ENCODE measurements at regions not wholly inside any gene's neighbourhood (a gene's known extent, or its start where the extent isn't known, plus 50 kb on each side); places are given as distances from the start of the nearest gene placed in this dataset.
A peak's percentile ranks its signal among the peaks of the same experiment; 100 is the strongest.

- H3K27ac Mint-ChIP-seq, result peak overlapping the region in 2 of 3 donors; percentile 38 to 60
- ATAC-seq (ENCODE audit: low read depth in 2 of 2), result no peak
These were observed 68.4 kb upstream of the ATP5PO start for GRCh38 chr21:33984021-33984481.

GRCh38 chr21:33981391-33982101, 65.9 kb upstream of the ATP5PO start:
- peak overlapping the region in 1 of 3 donors; percentile 50 for H3K27ac Mint-ChIP-seq
- Histone ChIP-seq H3K4me1 (ENCODE audit: control insufficient read depth, insufficient read depth, low read length, poor library complexity, severe bottlenecking) (peaks cover 13% of the 10 kb centered on the region), H3K36me3 (ENCODE audit: control insufficient read depth, insufficient read depth, low read length) (no peaks in the 10 kb centered on the region), H3K27me3 (ENCODE audit: control insufficient read depth, insufficient read depth, low read length) (no peaks in the 10 kb centered on the region), H3K27ac (ENCODE audit: insufficient read depth, low read length, poor library complexity, severe bottlenecking) (no peak overlapping the region), H3K4me3 (ENCODE audit: low read depth, low read length) (no peak overlapping the region), H3K9me3 (ENCODE audit: control insufficient read depth in 2 of 2, low read length in 2 of 2) (no peaks in the 10 kb centered on the region)
- H3K9me3 Mint-ChIP-seq, result peaks cover 0 to 1% (median 0%) of the 10 kb centered on the region in 7 donors
- DNase-seq (no peak), ATAC-seq (ENCODE audit: low read depth in 2 of 2) (no peak)
- no peak overlapping the region for H3K4me3 Mint-ChIP-seq
- peaks cover 0 to 41% (median 32%) of the 10 kb centered on the region in 4 donors for H3K4me1 Mint-ChIP-seq
- peaks cover 7% of the 10 kb centered on the region for H3K36me3 Mint-ChIP-seq
- H3K27me3 Mint-ChIP-seq, result peaks cover 5% of the 10 kb centered on the region

More at GRCh38 chr21:33984021-33984481, 68.4 kb upstream of the ATP5PO start:
- Histone ChIP-seq H3K9me3 (ENCODE audit: control insufficient read depth in 2 of 2, low read length in 2 of 2) (no peaks in the 10 kb centered on the region), H3K4me1 (ENCODE audit: control insufficient read depth, insufficient read depth, low read length, poor library complexity, severe bottlenecking) (no peaks in the 10 kb centered on the region), H3K27ac (ENCODE audit: insufficient read depth, low read length, poor library complexity, severe bottlenecking) (no peak overlapping the region), H3K27me3 (ENCODE audit: control insufficient read depth, insufficient read depth, low read length) (no peaks in the 10 kb centered on the region), H3K36me3 (ENCODE audit: control insufficient read depth, insufficient read depth, low read length) (no peaks in the 10 kb centered on the region), H3K4me3 (ENCODE audit: low read depth, low read length) (no peak overlapping the region)
- Mint-ChIP-seq H3K27me3 (peaks cover 5% of the 10 kb centered on the region), H3K4me1 (peaks cover 0 to 24% (median 17%) of the 10 kb centered on the region in 4 donors), H3K36me3 (peaks cover 7% of the 10 kb centered on the region), H3K4me3 (no peak overlapping the region), H3K9me3 (peaks cover 0 to 1% (median 0%) of the 10 kb centered on the region in 7 donors)
- no peak for DNase-seq

- DNase-seq (no peak), ATAC-seq (ENCODE audit: low read depth in 2 of 2) (no peak)
- H3K36me3 ChIP-seq (ENCODE audit: control insufficient read depth, insufficient read depth, low read length), result no peaks in the 10 kb centered on the region
- H3K27ac ChIP-seq (ENCODE audit: insufficient read depth, low read length, poor library complexity, severe bottlenecking), result no peak overlapping the region
- no peaks in the 10 kb centered on the region for H3K9me3 ChIP-seq (ENCODE audit: control insufficient read depth in 2 of 2, low read length in 2 of 2)
- Mint-ChIP-seq H3K9me3 (peaks cover 0 to 1% (median 0%) of the 10 kb centered on the region in 7 donors), H3K4me3 (no peak overlapping the region), H3K27me3 (no peaks in the 10 kb centered on the region), H3K36me3 (peaks cover 7% of the 10 kb centered on the region), H3K4me1 (peaks cover 9 to 46% (median 41%) of the 10 kb centered on the region in 4 donors), H3K27ac (no peak overlapping the region)
- no peaks in the 10 kb centered on the region for H3K27me3 ChIP-seq (ENCODE audit: control insufficient read depth, insufficient read depth, low read length)
- no peak overlapping the region for H3K4me3 ChIP-seq (ENCODE audit: low read depth, low read length)
- H3K4me1 ChIP-seq (ENCODE audit: control insufficient read depth, insufficient read depth, low read length, poor library complexity, severe bottlenecking), result peaks cover 25% of the 10 kb centered on the region
These were observed 64.8 kb upstream of the ATP5PO start for GRCh38 chr21:33980276-33980916.

GRCh38 chr21:33978585-33978984, 63.0 kb upstream of the ATP5PO start:
- DNase-seq, result no peak
- H3K27ac Mint-ChIP-seq, result peak overlapping the region in 1 of 3 donors; percentile 43
- H3K4me1 Mint-ChIP-seq, result peaks cover 15 to 56% (median 47%) of the 10 kb centered on the region in 4 donors
- H3K9me3 Mint-ChIP-seq, result no peaks in the 10 kb centered on the region
- H3K27me3 Mint-ChIP-seq, result no peaks in the 10 kb centered on the region
- H3K27ac ChIP-seq (ENCODE audit: insufficient read depth, low read length, poor library complexity, severe bottlenecking), result no peak overlapping the region
- peaks cover 7% of the 10 kb centered on the region for H3K36me3 Mint-ChIP-seq
- H3K4me3 Mint-ChIP-seq, result peak overlapping the region in 1 of 4 donors; percentile 27
- H3K9me3 ChIP-seq (ENCODE audit: control insufficient read depth in 2 of 2, low read length in 2 of 2), result no peaks in the 10 kb centered on the region
- no peaks in the 10 kb centered on the region for H3K36me3 ChIP-seq (ENCODE audit: control insufficient read depth, insufficient read depth, low read length)
- ATAC-seq (ENCODE audit: low read depth in 2 of 2), result no peak
- H3K27me3 ChIP-seq (ENCODE audit: control insufficient read depth, insufficient read depth, low read length), result no peaks in the 10 kb centered on the region
- peaks cover 30% of the 10 kb centered on the region for H3K4me1 ChIP-seq (ENCODE audit: control insufficient read depth, insufficient read depth, low read length, poor library complexity, severe bottlenecking)
- no peak overlapping the region for H3K4me3 ChIP-seq (ENCODE audit: low read depth, low read length)

- H3K4me1 Mint-ChIP-seq, result peaks cover 15 to 54% (median 43%) of the 10 kb centered on the region in 4 donors
- H3K27ac ChIP-seq (ENCODE audit: insufficient read depth, low read length, poor library complexity, severe bottlenecking), result peak overlapping the region; percentile 75
- no peak for ATAC-seq (ENCODE audit: low read depth in 2 of 2)
These were observed 62.2 kb upstream of the ATP5PO start for GRCh38 chr21:33977721-33978369.

GRCh38 chr21:33977017-33977720, 61.6 kb upstream of the ATP5PO start:
- Histone ChIP-seq H3K9me3 (ENCODE audit: control insufficient read depth in 2 of 2, low read length in 2 of 2) (no peaks in the 10 kb centered on the region), H3K4me1 (ENCODE audit: control insufficient read depth, insufficient read depth, low read length, poor library complexity, severe bottlenecking) (peaks cover 30% of the 10 kb centered on the region), H3K4me3 (ENCODE audit: low read depth, low read length) (peak overlapping the region; percentile 56), H3K27me3 (ENCODE audit: control insufficient read depth, insufficient read depth, low read length) (no peaks in the 10 kb centered on the region), H3K36me3 (ENCODE audit: control insufficient read depth, insufficient read depth, low read length) (no peaks in the 10 kb centered on the region), H3K27ac (ENCODE audit: insufficient read depth, low read length, poor library complexity, severe bottlenecking) (peak overlapping the region; percentile 75)
- peaks cover 15 to 57% (median 46%) of the 10 kb centered on the region in 4 donors for H3K4me1 Mint-ChIP-seq
- H3K27me3 Mint-ChIP-seq, result no peaks in the 10 kb centered on the region
- no peaks in the 10 kb centered on the region for H3K9me3 Mint-ChIP-seq
- DNase-seq (no peak), ATAC-seq (ENCODE audit: low read depth in 2 of 2) (no peak)
- H3K36me3 Mint-ChIP-seq, result peaks cover 7% of the 10 kb centered on the region
- peak overlapping the region; percentile 88 to 95 (median 93) for H3K27ac Mint-ChIP-seq
- H3K4me3 Mint-ChIP-seq, result peak overlapping the region; percentile 11 to 78 (median 48)

More at GRCh38 chr21:33977721-33978369, 62.2 kb upstream of the ATP5PO start:
- no peaks in the 10 kb centered on the region for H3K36me3 ChIP-seq (ENCODE audit: control insufficient read depth, insufficient read depth, low read length)
- H3K9me3 Mint-ChIP-seq, result no peaks in the 10 kb centered on the region
- no peaks in the 10 kb centered on the region for H3K27me3 Mint-ChIP-seq
- no peaks in the 10 kb centered on the region for H3K27me3 ChIP-seq (ENCODE audit: control insufficient read depth, insufficient read depth, low read length)
- peaks cover 7% of the 10 kb centered on the region for H3K36me3 Mint-ChIP-seq
- H3K9me3 ChIP-seq (ENCODE audit: control insufficient read depth in 2 of 2, low read length in 2 of 2), result no peaks in the 10 kb centered on the region
- DNase-seq, result no peak
- H3K4me3 Mint-ChIP-seq, result peak overlapping the region in 1 of 4 donors; percentile 43
- peaks cover 30% of the 10 kb centered on the region for H3K4me1 ChIP-seq (ENCODE audit: control insufficient read depth, insufficient read depth, low read length, poor library complexity, severe bottlenecking)
- peak overlapping the region in 2 of 3 donors; percentile 75 to 93 for H3K27ac Mint-ChIP-seq
- H3K4me3 ChIP-seq (ENCODE audit: low read depth, low read length), result no peak overlapping the region

Data from CD4-positive, CD25-positive, alpha-beta regulatory T cell (primary cell).